B cell (primary cell): ENCODE measurements at regions not wholly inside any gene's neighbourhood (a gene's known extent, or its start where the extent isn't known, plus 50 kb on each side); places are given as distances from the start of the nearest gene placed in this dataset.

Experiments used
- ATAC-seq: fragments of 200-7000 bp; cut with Tn5 transposase; one replicate; pipeline ENCODE4 v1.10.0; 2021; ENCODE audit warnings: low read depth, mild to moderate bottlenecking, moderate number of reproducible peaks, moderate library complexity
- CTCF ChIA-PET: fragments of 350-600 bp; sonication (Branson Sonifier 250); formaldehyde crosslinking; loops from one replicate; lab custom pipeline; 2021; ENCODE audit warnings: antibody characterized with exemption, inconsistent platforms; lab: Charles Lee
- POLR2A ChIA-PET: fragments of 350-600 bp; sonication (Branson Sonifier 250); formaldehyde crosslinking; loops from one replicate; lab custom pipeline; 2021; ENCODE audit warnings: antibody characterized with exemption; lab: Charles Lee
- DNase-seq: peaks from one replicate; pipeline ENCODE4 v3.0.0; 2013
- H2AFZ ChIP-seq: 2 replicates; pipeline ENCODE4 v1.6.1; 2012; ENCODE audit warnings: mild to moderate bottlenecking, low read depth, low read length; ENCODE audit not compliant: insufficient read depth, poor library complexity, severe bottlenecking
- H3K27ac ChIP-seq, 2 donors: 1 replicate in 1 of 2; 2 replicates in 1 of 2; pipeline ENCODE4 v1.5.1; 2012 to 2013; ENCODE audit warnings: low read length in 2 of 2, mild to moderate bottlenecking in 2 of 2, moderate library complexity in 1 of 2
- H3K27me3 ChIP-seq, 4 experiments: fragments of 200-600 bp in 1 of 4; sonication (generic) in 1 of 4; replicated peaks in 1 of 4; 1 replicate in 2 of 4; 2 replicates in 2 of 4; pipeline versions ENCODE4 v1.6.1 to v1.7.0; 2013 to 2016; ENCODE audit warnings: low read length in 3 of 4, mild to moderate bottlenecking in 2 of 4, mixed read lengths in 1 of 4, moderate library complexity in 1 of 4; ENCODE audit not compliant: insufficient read depth in 4 of 4, control insufficient read depth in 3 of 4; ENCODE audit errors: control extremely low read depth in 1 of 4
- H3K36me3 ChIP-seq, 2 experiments: replicated peaks in 1 of 2; 1 replicate in 1 of 2; 2 replicates in 1 of 2; pipeline versions ENCODE4 v1.6.1 to v1.7.1; 2013; ENCODE audit warnings: low read length in 1 of 2; ENCODE audit not compliant: insufficient read depth in 2 of 2, control insufficient read depth in 1 of 2; ENCODE audit errors: control extremely low read depth in 1 of 2, extremely low read depth in 1 of 2
- H3K4me1 ChIP-seq, 2 donors: fragments of 200-600 bp in 1 of 2; sonication (generic) in 1 of 2; 1 replicate in 1 of 2; 2 replicates in 1 of 2; pipeline versions ENCODE4 v1.5.1 to v1.6.1; 2013 to 2017; ENCODE audit warnings: low read length in 2 of 2; ENCODE audit not compliant: control insufficient read depth in 2 of 2, insufficient read depth in 2 of 2
- H3K4me2 ChIP-seq: replicated peaks from 2 replicates; pipeline ENCODE3; 2012; ENCODE audit warnings: mild to moderate bottlenecking, low read depth, low read length; ENCODE audit not compliant: poor library complexity, severe bottlenecking
- H3K4me3 ChIP-seq, 5 experiments: fragments of 200-600 bp in 1 of 5; sonication (generic) in 1 of 5; 1 replicate in 3 of 5; 2 replicates in 2 of 5; pipeline versions ENCODE4 v1.5.1 to v1.7.0; 2011 to 2016; ENCODE audit warnings: low read length in 4 of 5, mild to moderate bottlenecking in 4 of 5, low read depth in 2 of 5, control low read depth in 1 of 5, moderate library complexity in 1 of 5; ENCODE audit not compliant: insufficient read depth in 1 of 5; ENCODE audit errors: control extremely low read depth in 1 of 5, extremely low read depth in 1 of 5
- H3K79me2 ChIP-seq: fragments of 200-600 bp; sonication (generic); one replicate; pipeline ENCODE4 v1.6.0; 2016; ENCODE audit warnings: low read length; ENCODE audit not compliant: control insufficient read depth, insufficient read depth
- H3K9ac ChIP-seq: fragments of 200-600 bp; sonication (generic); 2 replicates; pipeline ENCODE4 v1.6.1; 2017; ENCODE audit warnings: mild to moderate bottlenecking, low read length, moderate library complexity
- H3K9me3 ChIP-seq, 3 donors: one replicate each; pipeline versions ENCODE4 v1.6.1 to v1.7.1; 2013; ENCODE audit warnings: low read length in 2 of 3; ENCODE audit not compliant: control insufficient read depth in 2 of 3, insufficient read depth in 1 of 3; ENCODE audit errors: control extremely low read depth in 1 of 3
- H4K20me1 ChIP-seq: 2 replicates; pipeline ENCODE4 v1.6.0; 2012; ENCODE audit warnings: mild to moderate bottlenecking, low read length; ENCODE audit not compliant: insufficient read depth, control insufficient read depth, poor library complexity, severe bottlenecking
- H3K27ac Mint-ChIP-seq: one replicate; pipeline ENCODE4 v1.8.0; 2021; ENCODE audit warnings: mixed read lengths
- H3K27me3 Mint-ChIP-seq: one replicate; pipeline ENCODE4 v1.8.0; 2021; ENCODE audit warnings: mixed read lengths
- H3K4me1 Mint-ChIP-seq: one replicate; pipeline ENCODE4 v1.8.0; 2021; ENCODE audit warnings: mixed read lengths
- H3K4me3 Mint-ChIP-seq: one replicate; pipeline ENCODE4 v1.8.0; 2021; ENCODE audit warnings: mixed read lengths
- H3K9me3 Mint-ChIP-seq: one replicate; pipeline ENCODE4 v1.8.0; 2022; ENCODE audit warnings: mixed read lengths; ENCODE audit not compliant: insufficient read depth
- CTCF ChIP-seq: fragments of 200-600 bp; IDR thresholded peaks from one replicate; pipeline ENCODE4 v1.8.0; 2022; ENCODE audit warnings: antibody characterized with exemption, mild to moderate bottlenecking
- EZH2 ChIP-seq: IDR thresholded peaks from 2 replicates; pipeline ENCODE4 v1.6.1; 2012; ENCODE audit warnings: borderline replicate concordance, low read depth, mild to moderate bottlenecking, moderate library complexity, low read length; ENCODE audit not compliant: insufficient read depth, poor library complexity, severe bottlenecking
- WGBS: methylation state at CpG from one replicate; pipeline ENCODE4 v1.1.5; 2013; ENCODE audit warnings: missing lambda C conversion rate; ENCODE audit not compliant: insufficient coverage; 5-methylcytosine and 5-hydroxymethylcytosine counted together
- intact Hi-C: fragments of 100-400 bp; cut with micrococcal nuclease; formaldehyde crosslinking; loops from one replicate; pipeline ENCODE4 v1.10.0; 2022

DNA sequence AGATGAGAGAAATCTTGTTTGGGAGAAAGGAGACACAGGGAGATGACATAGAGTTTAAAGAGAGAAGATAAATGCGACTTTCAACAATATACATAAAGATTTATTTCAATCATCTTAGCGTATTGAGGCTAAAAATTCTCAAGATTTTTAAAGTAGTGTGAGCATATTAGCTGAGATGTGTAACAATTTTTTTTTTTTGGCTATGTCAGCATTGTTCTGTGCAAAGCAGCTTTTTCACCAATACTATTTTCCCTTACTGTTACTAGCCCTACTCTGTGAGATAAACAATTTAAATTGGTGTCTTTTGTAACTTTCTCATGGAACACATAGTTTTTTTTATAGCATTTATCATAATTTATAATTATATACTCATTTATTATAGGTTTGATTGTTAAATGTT is 185.2 kb upstream of the ZNF385D start:
- CTCF ChIA-PET: interaction anchor here (0.7 kb wide), 1 partner anchor 11 kb away, joined by 3 read pairs; no protein-coding TSS in a partner anchor
- TF ChIP-seq CTCF (no peak), EZH2 (no peak)
- H2AFZ ChIP-seq: no peak overlapping the region
- Mint-ChIP-seq H3K4me1 (no peaks in the 10 kb centered on the region), H3K27ac (no peak overlapping the region), H3K27me3 (no peaks in the 10 kb centered on the region), H3K4me3 (no peak overlapping the region), H3K9me3 (peaks cover 4% of the 10 kb centered on the region)
- no peaks in the 10 kb centered on the region for H3K4me1 ChIP-seq
- H3K9ac ChIP-seq: no peak overlapping the region
- no peaks in the 10 kb centered on the region for H3K9me3 ChIP-seq
- H3K79me2 ChIP-seq: no peaks in the 10 kb centered on the region
- DNase-seq (no peak), ATAC-seq (no peak)
- H3K4me2 ChIP-seq: no peak overlapping the region
- POLR2A ChIA-PET: no interaction called here
- intact Hi-C loops: no loop called here
- no peaks in the 10 kb centered on the region for H3K27me3 ChIP-seq
- no peaks in the 10 kb centered on the region for H4K20me1 ChIP-seq
- no peak overlapping the region for H3K27ac ChIP-seq
- no CpG with 5 or more reads among the region's 2 CpGs for WGBS
- no peak overlapping the region for H3K4me3 ChIP-seq
- no peaks in the 10 kb centered on the region for H3K36me3 ChIP-seq

DNA sequence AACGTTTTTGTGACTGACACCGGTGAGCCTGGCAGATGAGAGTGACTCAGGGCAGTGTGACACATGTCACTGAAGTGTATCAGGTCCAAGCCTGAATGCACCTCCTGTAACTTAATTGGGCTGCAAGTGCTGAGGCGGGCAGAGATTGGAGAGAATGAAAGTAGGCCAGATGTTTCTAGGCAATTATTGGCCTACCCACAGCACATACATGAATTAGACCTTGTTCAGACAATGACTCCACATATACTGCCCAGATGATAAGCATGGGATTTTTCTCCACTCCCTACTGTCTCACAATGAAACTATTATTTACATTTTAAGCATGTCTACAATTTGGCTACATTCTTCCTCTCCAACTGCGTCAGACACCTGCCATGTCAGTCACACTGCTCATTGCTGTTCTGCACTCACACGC is 187.3 kb upstream of the ZNF385D start:
- ChIA-PET CTCF (no interaction called here), POLR2A (no interaction called here)
- H3K27ac Mint-ChIP-seq: no peak overlapping the region
- DNase-seq: no peak
- no peak overlapping the region for H3K9ac ChIP-seq
- H3K27me3 Mint-ChIP-seq: no peaks in the 10 kb centered on the region
- no peak overlapping the region for H3K4me2 ChIP-seq
- no peaks in the 10 kb centered on the region for H4K20me1 ChIP-seq
- no peaks in the 10 kb centered on the region for H3K9me3 ChIP-seq
- peaks cover 4% of the 10 kb centered on the region for H3K9me3 Mint-ChIP-seq
- TF ChIP-seq EZH2: no peak
- no peak for TF ChIP-seq CTCF
- ATAC-seq: no peak
- no peaks in the 10 kb centered on the region for H3K79me2 ChIP-seq
- H2AFZ ChIP-seq: no peak overlapping the region
- H3K4me1 Mint-ChIP-seq: no peaks in the 10 kb centered on the region
- H3K4me3 ChIP-seq: no peak overlapping the region
- 98% methylated on average over 4 of the region's 5 CpGs for WGBS
- no peak overlapping the region for H3K27ac ChIP-seq
- no peaks in the 10 kb centered on the region for H3K27me3 ChIP-seq
- intact Hi-C loops: no loop called here
- no peaks in the 10 kb centered on the region for H3K36me3 ChIP-seq
- no peak overlapping the region for H3K4me3 Mint-ChIP-seq
- no peaks in the 10 kb centered on the region for H3K4me1 ChIP-seq
